Heart left ventricle (tissue), 13 donors: ENCODE measurements at regions not wholly inside any gene's neighbourhood (a gene's known extent, or its start where the extent isn't known, plus 50 kb on each side); places are given as distances from the start of the nearest gene placed in this dataset.

Source experiments
- CTCF ChIP-seq, 12 donors: fragments of 200-600 bp; sonication (generic) in 4 of 12; IDR thresholded peaks; one replicate each; pipeline versions ENCODE4 v1.5.0 to v1.8.0; 2018 to 2022; ENCODE audit warnings: antibody characterized with exemption in 12 of 12, mild to moderate bottlenecking in 5 of 12
- POLR2A ChIP-seq, 2 donors: fragments of 450-650 bp; IDR thresholded peaks; one replicate each; pipeline ENCODE4 v1.6.1; 2017; ENCODE audit warnings: antibody characterized with exemption in 2 of 2, mild to moderate bottlenecking in 2 of 2, moderate library complexity in 2 of 2
- donor health status: ischemic (EF 13 %, LVEDD 7.1; RV severe dilation, severe dysfunction).
- donor health status: DM: no; HTN: yes; CAD: no.
- donor health status: DM: no; HTN: no; CAD: no.
- donor health status: ischemic (EF 25% LVEDD 6.9; RV normal size, moderate dysfunction).
- donor health status: ischemic (EF 25% LVEDD 5.7; RV mildly dilated, moderate dysfunction).
- donor health status: ischemic (EF 35%, LVEDD 5.7; RV mildly dilated, moderate dysfunction).
- donor health status: nonischemic (EF 11% LVEDD 7.7; RV severe dilation, severe dysfunction).
- donor health status: DM: yes; HTN: yes; CAD: no.
- donor health status: PGD.
- donor health status: ischemic (EF 29% LVEDD 5.4; RV normal size, mild dysfunction).
- donor health status: nonischemic (EF 23%, LVEDD 6.1; RV moderate dilation, normal function).

- no peak for TF ChIP-seq CTCF (IDR thresholded peaks at IDR 0.05)
- no peak for TF ChIP-seq POLR2A (IDR thresholded peaks at IDR 0.05)
Measured at GRCh38 chr2:4883375-4883774, 808.8 kb upstream of the SOX11 start.
